ENCODE measurements at regions not wholly inside any gene's neighbourhood (a gene's known extent, or its start where the extent isn't known, plus 50 kb on each side); places are given as distances from the start of the nearest gene placed in this dataset.

- Mint-ChIP-seq H3K36me3 (ENCODE audit: low read depth, unreplicated experiment) (peaks cover 3% of the 10 kb centered on the region), H3K9me3 (ENCODE audit: unreplicated experiment) (no peaks in the 10 kb centered on the region), H3K4me1 (ENCODE audit: unreplicated experiment) (no peaks in the 10 kb centered on the region), H3K27me3 (ENCODE audit: unreplicated experiment) (no peaks in the 10 kb centered on the region), H3K4me3 (ENCODE audit: unreplicated experiment) (no peak overlapping the region), H3K27ac (ENCODE audit: unreplicated experiment) (no peak overlapping the region)
- TF ChIP-seq CTCF (IDR thresholded peaks at IDR 0.05; ENCODE audit: unreplicated experiment) = no peak
- no peak for DNase-seq (ENCODE audit: low spot score)
These were observed 2137.1 kb upstream of the TENM3 start for GRCh38 chr4:180106122-180106521.

GRCh38 chr4:180106997-180107396 lies 2136.2 kb upstream of the TENM3 start:
- no peak for TF ChIP-seq CTCF (IDR thresholded peaks at IDR 0.05; ENCODE audit: unreplicated experiment)
- Mint-ChIP-seq H3K4me3 (ENCODE audit: unreplicated experiment) (no peak overlapping the region), H3K27ac (ENCODE audit: unreplicated experiment) (no peak overlapping the region), H3K9me3 (ENCODE audit: unreplicated experiment) (no peaks in the 10 kb centered on the region), H3K36me3 (ENCODE audit: low read depth, unreplicated experiment) (peaks cover 1% of the 10 kb centered on the region), H3K4me1 (ENCODE audit: unreplicated experiment) (no peaks in the 10 kb centered on the region), H3K27me3 (ENCODE audit: unreplicated experiment) (no peaks in the 10 kb centered on the region)
- DNase-seq (ENCODE audit: low spot score) = no peak

- H3K9me3 Mint-ChIP-seq (ENCODE audit: unreplicated experiment) = no peaks in the 10 kb centered on the region
- TF ChIP-seq CTCF (IDR thresholded peaks at IDR 0.05; ENCODE audit: unreplicated experiment) = no peak
- H3K36me3 Mint-ChIP-seq (ENCODE audit: low read depth, unreplicated experiment) = no peaks in the 10 kb centered on the region
- H3K4me3 Mint-ChIP-seq (ENCODE audit: unreplicated experiment) = no peak overlapping the region
- H3K4me1 Mint-ChIP-seq (ENCODE audit: unreplicated experiment) = peaks cover 4% of the 10 kb centered on the region
- H3K27ac Mint-ChIP-seq (ENCODE audit: unreplicated experiment) = no peak overlapping the region
- H3K27me3 Mint-ChIP-seq (ENCODE audit: unreplicated experiment) = no peaks in the 10 kb centered on the region
- no peak for DNase-seq (ENCODE audit: low spot score)
These were observed 2126.4 kb upstream of the TENM3 start for GRCh38 chr4:180116840-180117239.

GRCh38 chr4:180120068-180120467 lies 2123.1 kb upstream of the TENM3 start:
- no peak for TF ChIP-seq CTCF (IDR thresholded peaks at IDR 0.05; ENCODE audit: unreplicated experiment)
- no peaks in the 10 kb centered on the region for H3K9me3 Mint-ChIP-seq (ENCODE audit: unreplicated experiment)
- H3K27ac Mint-ChIP-seq (ENCODE audit: unreplicated experiment) = no peak overlapping the region
- no peaks in the 10 kb centered on the region for H3K36me3 Mint-ChIP-seq (ENCODE audit: low read depth, unreplicated experiment)
- H3K27me3 Mint-ChIP-seq (ENCODE audit: unreplicated experiment) = no peaks in the 10 kb centered on the region
- H3K4me3 Mint-ChIP-seq (ENCODE audit: unreplicated experiment) = no peak overlapping the region
- H3K4me1 Mint-ChIP-seq (ENCODE audit: unreplicated experiment) = peaks cover 11% of the 10 kb centered on the region
- no peak for DNase-seq (ENCODE audit: low spot score)

GRCh38 chr4:180134091-180134866 lies 2108.9 kb upstream of the TENM3 start:
- no peak overlapping the region for H3K4me3 Mint-ChIP-seq (ENCODE audit: unreplicated experiment)

More at GRCh38 chr4:180134091-180134866, 2108.9 kb upstream of the TENM3 start:
- Mint-ChIP-seq H3K4me1 (ENCODE audit: unreplicated experiment) (peaks cover 21% of the 10 kb centered on the region), H3K27ac (ENCODE audit: unreplicated experiment) (peak overlapping the region; percentile 44), H3K9me3 (ENCODE audit: unreplicated experiment) (no peaks in the 10 kb centered on the region), H3K36me3 (ENCODE audit: low read depth, unreplicated experiment) (no peaks in the 10 kb centered on the region), H3K27me3 (ENCODE audit: unreplicated experiment) (no peaks in the 10 kb centered on the region)
- TF ChIP-seq CTCF (IDR thresholded peaks at IDR 0.05; ENCODE audit: unreplicated experiment) = no peak
- DNase-seq (ENCODE audit: low spot score) = peak; percentile 26

Data from endothelial cell (in vitro differentiated cells).